Left lung (tissue), 4 donors: ENCODE measurements at regions not wholly inside any gene's neighbourhood (a gene's known extent, or its start where the extent isn't known, plus 50 kb on each side); places are given as distances from the start of the nearest gene placed in this dataset.
A peak's percentile ranks its signal among the peaks of the same experiment; 100 is the strongest.

Source experiments
- ATAC-seq: fragments of 200-7000 bp; cut with Tn5 transposase; one replicate; pipeline ENCODE4 v1.9.1; 2020; ENCODE audit warnings: moderate library complexity
- DNase-seq, 4 donors: peaks; one replicate each; pipeline ENCODE4 v3.0.0-alpha.2; 2013 to 2020
- H3K27ac ChIP-seq, 2 donors: fragments of 200-600 bp; sonication (generic) in 1 of 2; one replicate each; pipeline versions ENCODE4 v1.5.0 to v1.8.0; 2020 to 2021
- H3K27me3 ChIP-seq, 2 donors: fragments of 200-600 bp; sonication (generic) in 1 of 2; one replicate each; pipeline versions ENCODE4 v1.5.0 to v1.8.0; 2020 to 2021
- H3K36me3 ChIP-seq, 2 donors: fragments of 200-600 bp; sonication (generic) in 1 of 2; one replicate each; pipeline versions ENCODE4 v1.5.0 to v1.8.0; 2020 to 2021
- H3K4me1 ChIP-seq, 2 donors: fragments of 200-600 bp; one replicate each; pipeline ENCODE4 v1.8.0; 2021
- H3K4me3 ChIP-seq, 2 donors: fragments of 200-600 bp; sonication (generic) in 1 of 2; one replicate each; pipeline versions ENCODE4 v1.5.0 to v1.8.0; 2020 to 2021; ENCODE audit warnings: mild to moderate bottlenecking in 1 of 2
- H3K9me3 ChIP-seq, 2 donors: fragments of 200-600 bp; sonication (generic) in 1 of 2; one replicate each; pipeline versions ENCODE4 v1.5.0 to v1.8.0; 2020 to 2021
- CTCF ChIP-seq, 2 donors: fragments of 200-600 bp; sonication (generic) in 1 of 2; IDR thresholded peaks; one replicate each; pipeline versions ENCODE4 v1.5.0 to v1.8.0; 2021; ENCODE audit warnings: antibody characterized with exemption in 2 of 2
- intact Hi-C, 2 donors: fragments of 100-400 bp; cut with DNase I; formaldehyde crosslinking; loops; one replicate each; pipeline versions ENCODE4 v1.11.2 to v1.14.2; 2022
- donor health status: DM: no; HTN: yes; CAD: no.
- donor health status: DM: no; HTN: no; CAD: no.

- intact Hi-C loops: no loop called here
- no peak for TF ChIP-seq CTCF (IDR thresholded peaks at IDR 0.05)
- Histone ChIP-seq H3K27ac (no peak overlapping the region), H3K4me3 (no peak overlapping the region), H3K27me3 (no peaks in the 10 kb centered on the region), H3K4me1 (no peaks in the 10 kb centered on the region), H3K9me3 (peaks cover 0 to 2% of the 10 kb centered on the region in 2 donors), H3K36me3 (no peaks in the 10 kb centered on the region)
- no peak for DNase-seq
- ATAC-seq: no peak
Observed at GRCh38 chr5:17769277-17769676, 135.0 kb downstream of the TAF11L14 start.

- Histone ChIP-seq H3K4me1 (no peaks in the 10 kb centered on the region), H3K9me3 (peaks cover 0 to 4% of the 10 kb centered on the region in 2 donors), H3K36me3 (no peaks in the 10 kb centered on the region), H3K27me3 (no peaks in the 10 kb centered on the region), H3K4me3 (no peak overlapping the region), H3K27ac (no peak overlapping the region)
- no peak for TF ChIP-seq CTCF (IDR thresholded peaks at IDR 0.05)
- ATAC-seq (no peak), DNase-seq (peak in 1 of 4 donors; percentile 50)
- intact Hi-C loops: no loop called here
Observed at GRCh38 chr5:17772232-17772631, 138.0 kb downstream of the TAF11L14 start.

DNA sequence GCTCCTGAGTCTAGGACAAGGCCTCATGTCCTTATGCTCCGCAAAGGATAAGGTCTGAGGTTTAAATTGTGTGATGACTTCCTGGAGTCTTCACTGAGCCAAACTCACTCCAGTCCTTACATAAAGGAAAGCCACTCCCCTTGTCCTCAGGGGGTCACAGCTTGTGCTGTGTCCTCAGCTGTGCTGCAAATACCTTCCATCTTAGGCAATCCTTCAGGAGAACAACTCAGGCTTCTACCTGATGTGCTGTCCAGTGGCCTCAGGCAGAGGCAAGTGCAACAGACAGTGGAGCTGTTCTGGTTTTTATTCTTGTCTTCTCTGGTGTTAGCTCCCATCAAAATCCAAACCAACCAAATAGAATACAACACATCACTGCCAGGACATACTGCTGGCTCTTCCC lies 151.5 kb downstream of the TAF11L14 start:
- no peaks in the 10 kb centered on the region for H3K27me3 ChIP-seq
- ATAC-seq: no peak
- no peak overlapping the region for H3K4me3 ChIP-seq
- no peaks in the 10 kb centered on the region for H3K36me3 ChIP-seq
- H3K9me3 ChIP-seq: no peaks in the 10 kb centered on the region
- no peak overlapping the region for H3K27ac ChIP-seq
- no peak for TF ChIP-seq CTCF (IDR thresholded peaks at IDR 0.05)
- DNase-seq: no peak
- intact Hi-C loops: no loop called here
- no peaks in the 10 kb centered on the region for H3K4me1 ChIP-seq

DNA sequence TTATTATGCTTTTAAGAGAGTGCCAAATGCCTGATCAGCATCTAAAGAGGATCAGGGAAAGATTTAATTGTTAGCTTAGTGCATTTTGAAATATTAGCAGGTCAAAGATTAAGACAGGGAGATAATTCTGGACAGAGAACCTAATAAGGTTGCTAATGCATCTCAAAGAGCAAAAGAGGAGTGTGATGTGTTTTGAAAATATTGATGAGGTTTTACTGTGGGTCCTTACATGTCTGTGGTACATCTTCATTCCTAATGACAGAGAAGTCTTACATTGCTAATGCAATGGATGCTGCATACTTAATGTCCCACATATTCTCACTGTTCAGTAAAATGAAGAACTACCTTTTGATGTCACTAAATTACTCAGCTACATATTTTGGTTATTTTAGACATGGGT lies 154.1 kb downstream of the TAF11L14 start:
- Histone ChIP-seq H3K36me3 (no peaks in the 10 kb centered on the region), H3K27ac (no peak overlapping the region), H3K27me3 (no peaks in the 10 kb centered on the region), H3K4me1 (no peaks in the 10 kb centered on the region), H3K4me3 (no peak overlapping the region), H3K9me3 (no peaks in the 10 kb centered on the region)
- no peak for TF ChIP-seq CTCF (IDR thresholded peaks at IDR 0.05)
- no peak for DNase-seq
- ATAC-seq: no peak
- intact Hi-C loops: no loop called here

DNA sequence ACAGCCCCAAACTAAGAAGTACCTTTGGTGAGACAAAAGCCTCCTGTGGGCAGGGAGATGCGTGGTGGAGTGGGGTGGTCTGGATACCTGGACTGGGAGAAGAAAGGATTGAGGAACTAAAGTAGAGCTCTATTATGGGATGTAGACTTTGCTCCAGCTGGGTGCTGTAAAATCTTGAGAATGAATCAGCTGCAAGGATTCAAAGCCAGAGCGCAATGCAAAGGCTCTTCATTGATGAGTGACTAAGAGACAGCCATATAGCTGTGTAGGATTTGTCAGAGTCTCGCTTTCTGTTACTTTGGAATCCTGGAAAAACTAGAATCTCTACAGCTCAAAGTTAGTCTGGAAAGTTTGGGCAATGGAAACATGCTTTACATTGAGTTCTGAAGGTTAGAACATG lies 159.9 kb downstream of the TAF11L14 start:
- H3K9me3 ChIP-seq: no peaks in the 10 kb centered on the region
- H3K36me3 ChIP-seq: no peaks in the 10 kb centered on the region
- no peak for TF ChIP-seq CTCF (IDR thresholded peaks at IDR 0.05)
- DNase-seq (no peak), ATAC-seq (no peak)
- H3K27me3 ChIP-seq: no peaks in the 10 kb centered on the region
- intact Hi-C loops: no loop called here
- no peak overlapping the region for H3K27ac ChIP-seq
- peaks cover 0 to 4% of the 10 kb centered on the region in 2 donors for H3K4me1 ChIP-seq
- no peak overlapping the region for H3K4me3 ChIP-seq
